GM21447 (cell line): ENCODE measurements at regions not wholly inside any gene's neighbourhood (a gene's known extent, or its start where the extent isn't known, plus 50 kb on each side); places are given as distances from the start of the nearest gene placed in this dataset.
"Not testable (repeated sequence)": the region's sequence is repeated elsewhere in the genome, so short reads cannot be mapped to it uniquely, and the experiment has no call there.

ENCODE experiments used
- ATAC-seq: cut with Tn5 transposase; IDR thresholded peaks from one replicate; pipeline ENCODE4 v1.9.1; 2021; ENCODE audit not compliant: unreplicated experiment

DNA sequence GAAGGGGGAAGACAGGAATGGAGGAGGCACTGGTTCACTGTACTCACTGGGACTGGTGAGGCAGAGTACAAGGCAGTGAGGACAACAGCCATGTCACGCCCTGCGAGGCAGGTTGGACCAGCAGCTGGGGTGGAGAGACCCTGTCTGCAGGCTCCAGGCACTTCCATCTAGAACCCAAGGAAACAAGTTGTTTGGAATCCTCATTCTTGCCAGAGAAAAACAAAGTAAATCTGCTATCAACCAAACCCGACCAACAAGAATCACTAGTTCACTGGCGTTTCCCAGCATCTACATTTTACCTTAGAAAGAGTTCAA lies 98.5 kb upstream of the CDYL start:
- no peak for ATAC-seq

- ATAC-seq: no peak
Measured at GRCh38 chr6:4677011-4677750, 99.0 kb upstream of the CDYL start.

DNA sequence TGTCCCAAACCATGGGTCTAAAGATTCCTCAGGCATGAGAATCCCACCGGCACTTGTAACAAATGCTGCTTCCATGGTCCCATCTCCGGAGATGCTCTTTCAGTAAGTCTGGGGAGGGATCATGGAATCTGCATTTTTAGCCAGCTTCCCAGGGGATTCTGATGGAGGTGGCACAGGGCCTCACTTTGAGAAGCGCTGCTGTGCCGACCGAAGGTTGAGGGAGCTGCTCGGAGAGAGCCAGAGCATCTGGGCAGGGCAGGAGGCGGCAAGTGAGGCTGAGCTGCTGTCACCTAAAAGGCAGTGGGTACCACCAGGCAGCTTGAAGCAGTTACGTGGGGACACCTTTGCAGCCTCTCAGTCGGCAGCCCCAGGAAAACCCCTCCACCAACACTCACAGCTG lies 100.2 kb upstream of the CDYL start:
- ATAC-seq: no peak

- no peak for ATAC-seq
Measured at GRCh38 chr6:4675121-4675520, 101.1 kb upstream of the CDYL start.

DNA sequence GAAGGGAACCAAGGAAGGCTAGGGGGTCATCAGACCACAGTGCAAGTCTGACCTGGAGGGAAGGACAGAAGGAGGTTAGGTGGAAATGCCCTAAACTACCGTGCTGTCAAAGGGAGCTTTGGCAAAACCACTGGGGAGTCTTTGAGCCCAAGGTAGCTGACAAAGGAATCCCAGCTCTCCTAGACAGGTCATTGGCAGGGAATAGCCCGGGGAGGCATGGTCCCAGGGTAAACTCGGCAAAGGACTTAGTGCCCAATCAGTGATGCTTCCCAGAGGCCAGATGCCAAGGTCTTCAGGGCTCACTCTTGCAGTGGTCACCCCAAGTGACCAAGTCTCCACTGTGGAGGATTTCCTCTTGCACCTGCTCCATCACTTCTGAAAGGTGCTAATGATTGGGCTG lies 102.3 kb upstream of the CDYL start:
- no peak for ATAC-seq

- no peak for ATAC-seq
Measured at GRCh38 chr6:4672772-4673171, 103.4 kb upstream of the CDYL start.

DNA sequence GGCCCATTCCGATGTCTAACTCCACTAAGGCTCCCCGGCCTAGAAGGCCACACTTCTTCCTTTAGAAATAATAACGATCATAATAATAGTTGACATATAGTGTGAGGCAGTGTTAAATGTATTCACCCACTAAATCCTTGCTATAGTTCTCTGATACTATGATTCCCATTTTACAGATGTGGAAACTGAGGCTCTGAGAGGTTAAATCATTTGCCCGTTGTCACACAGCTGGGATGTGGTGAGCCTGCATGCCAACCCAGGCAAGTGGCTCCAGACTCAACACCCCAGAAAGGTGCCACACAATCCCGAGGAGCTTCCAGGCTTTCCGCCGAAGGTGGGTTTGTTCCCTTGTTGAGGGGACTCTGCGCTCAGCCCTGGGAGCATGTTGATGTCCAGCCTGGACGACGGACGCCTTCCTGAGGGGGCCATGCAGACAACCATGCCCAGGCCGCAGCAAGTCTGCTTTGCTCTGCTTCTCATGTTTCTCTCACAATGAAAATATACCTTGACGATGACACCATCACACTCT lies 104.6 kb upstream of the CDYL start:
- ATAC-seq: no peak

DNA sequence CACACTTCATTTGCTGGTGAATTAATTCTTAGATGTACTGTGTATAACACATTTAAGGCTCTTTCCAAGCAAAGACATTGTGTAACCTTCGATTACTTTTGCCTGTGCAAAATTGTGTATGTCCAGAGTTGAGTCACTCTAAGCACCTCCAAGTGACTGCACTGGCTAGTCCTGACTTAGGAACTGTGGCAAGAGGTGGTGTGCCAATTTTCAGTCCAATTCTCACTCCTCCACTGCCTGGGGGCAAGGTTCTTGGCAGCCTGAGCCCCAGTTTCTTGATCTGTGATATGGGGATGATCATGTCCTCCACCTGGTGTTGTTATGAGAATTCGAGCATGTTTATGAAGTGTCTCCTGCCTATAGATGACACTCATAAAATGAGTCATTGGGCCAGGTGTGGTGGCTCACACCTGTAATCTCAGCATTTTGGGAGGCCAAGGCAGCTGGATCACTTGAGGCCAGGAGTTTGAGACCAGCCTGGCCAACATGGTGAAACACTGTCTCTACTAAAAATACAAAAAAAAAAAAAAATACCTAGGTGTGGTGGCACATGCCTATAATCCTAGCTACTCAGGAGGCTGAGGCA lies 105.3 kb upstream of the CDYL start:
- no peak for ATAC-seq

DNA sequence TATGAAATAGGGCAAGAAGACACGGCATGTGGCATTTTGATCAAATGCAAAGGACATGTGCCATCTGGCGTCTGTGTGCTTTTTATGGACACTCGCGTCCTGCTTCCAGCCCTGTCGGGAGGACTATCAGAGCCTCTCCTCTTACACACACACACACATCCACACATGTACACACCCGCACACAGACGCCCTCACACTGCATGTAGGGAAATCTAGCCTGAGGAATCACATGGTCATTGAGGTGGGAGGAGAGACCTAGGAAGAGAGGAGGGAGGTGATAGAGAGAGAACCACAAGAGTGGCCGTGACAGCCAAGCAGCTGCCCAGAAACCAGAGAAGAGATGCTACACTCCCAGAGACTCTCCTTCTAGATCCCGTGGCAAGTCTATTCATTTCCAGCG lies 105.9 kb upstream of the CDYL start:
- no peak for ATAC-seq

DNA sequence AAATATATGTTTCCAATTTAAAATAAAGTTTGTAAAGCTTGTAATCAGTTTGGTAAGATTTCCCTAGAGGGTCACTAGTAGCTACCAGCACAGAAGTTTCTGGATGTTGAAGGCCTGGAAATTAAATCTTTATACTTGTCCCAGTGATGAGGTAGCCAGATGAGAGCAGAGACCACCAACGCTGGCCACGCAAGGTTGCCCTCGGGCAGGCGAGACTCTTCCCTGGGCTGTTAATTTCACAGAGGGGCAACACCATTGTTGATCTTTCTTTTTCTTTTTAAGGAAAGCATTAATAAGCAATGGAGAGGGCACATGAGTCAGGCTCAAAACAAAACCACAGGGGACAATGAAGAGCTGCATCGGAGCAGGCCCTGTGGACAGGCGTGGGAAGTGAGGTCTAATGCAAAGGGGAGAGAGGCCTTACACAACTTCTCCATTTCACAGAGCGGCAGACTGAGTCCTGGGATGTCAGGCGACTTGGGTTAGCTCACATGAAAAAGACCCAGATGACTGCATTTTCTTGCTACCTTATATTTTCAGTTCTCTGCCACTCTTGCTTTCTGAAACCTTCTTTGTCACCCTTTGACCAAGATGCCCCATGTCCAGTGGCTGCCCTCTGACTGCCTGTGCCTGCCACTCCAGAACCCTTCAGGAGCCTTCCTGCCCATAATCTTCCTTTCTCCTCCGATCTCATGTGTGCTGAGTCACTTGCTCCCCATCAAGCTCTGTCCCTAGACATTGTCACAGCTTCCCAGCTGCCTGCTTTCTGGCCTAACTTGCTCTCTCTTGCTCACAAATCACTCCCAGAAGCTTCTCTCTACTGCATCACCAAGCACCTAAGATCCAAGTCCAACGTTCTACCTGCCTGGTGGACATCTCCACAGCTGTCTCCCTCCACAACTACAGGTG lies 107.7 kb upstream of the CDYL start:
- ATAC-seq: no peak

DNA sequence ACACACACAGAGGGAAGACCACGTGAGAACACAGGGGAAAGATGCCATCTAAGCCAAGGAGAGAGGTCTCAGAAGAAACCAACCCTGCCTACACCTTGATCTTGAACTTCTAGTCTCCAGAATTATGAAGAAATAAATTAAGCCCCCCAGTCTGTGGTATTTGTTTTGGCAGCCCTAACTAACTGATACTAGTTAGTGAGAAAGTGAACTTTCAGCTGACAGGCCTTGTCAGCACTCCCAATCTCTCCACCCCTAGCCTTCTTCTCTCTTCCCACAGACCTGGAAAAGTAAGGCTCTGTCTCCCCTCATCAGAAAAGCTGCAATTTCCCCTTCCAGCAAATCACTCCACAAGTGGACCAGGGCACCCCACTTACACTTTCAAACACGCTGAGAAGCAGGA lies 108.6 kb upstream of the CDYL start:
- no peak for ATAC-seq

DNA sequence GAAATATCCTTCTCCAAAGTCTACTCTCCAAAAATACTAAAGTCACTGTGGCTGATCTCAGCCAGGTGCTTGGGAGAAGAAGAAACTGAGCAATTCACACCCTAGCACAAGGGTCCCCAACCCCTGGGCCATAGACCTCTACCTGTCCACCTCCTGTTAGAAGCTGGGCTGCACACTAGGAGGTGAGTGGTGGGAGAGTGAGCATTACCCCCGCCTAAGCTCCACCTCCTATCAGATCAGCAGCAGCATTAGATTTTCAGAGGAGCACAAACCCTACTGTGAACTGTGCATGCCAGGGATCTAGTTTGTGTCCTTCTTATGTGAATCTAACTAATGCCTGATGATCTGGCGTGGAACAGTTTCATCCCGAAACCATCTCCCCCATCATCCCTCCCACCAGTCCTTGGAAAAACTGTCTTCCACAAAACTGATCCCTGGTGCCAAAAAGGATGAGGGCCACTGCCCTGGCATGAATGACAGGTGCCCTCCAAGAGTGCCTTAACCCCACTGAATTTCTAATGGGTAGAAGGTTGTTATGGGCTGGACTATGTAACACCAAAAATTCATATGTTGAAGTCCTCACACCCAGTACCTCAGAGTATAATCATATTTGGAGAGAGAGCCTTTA lies 109.2 kb upstream of the CDYL start:
- no peak for ATAC-seq

DNA sequence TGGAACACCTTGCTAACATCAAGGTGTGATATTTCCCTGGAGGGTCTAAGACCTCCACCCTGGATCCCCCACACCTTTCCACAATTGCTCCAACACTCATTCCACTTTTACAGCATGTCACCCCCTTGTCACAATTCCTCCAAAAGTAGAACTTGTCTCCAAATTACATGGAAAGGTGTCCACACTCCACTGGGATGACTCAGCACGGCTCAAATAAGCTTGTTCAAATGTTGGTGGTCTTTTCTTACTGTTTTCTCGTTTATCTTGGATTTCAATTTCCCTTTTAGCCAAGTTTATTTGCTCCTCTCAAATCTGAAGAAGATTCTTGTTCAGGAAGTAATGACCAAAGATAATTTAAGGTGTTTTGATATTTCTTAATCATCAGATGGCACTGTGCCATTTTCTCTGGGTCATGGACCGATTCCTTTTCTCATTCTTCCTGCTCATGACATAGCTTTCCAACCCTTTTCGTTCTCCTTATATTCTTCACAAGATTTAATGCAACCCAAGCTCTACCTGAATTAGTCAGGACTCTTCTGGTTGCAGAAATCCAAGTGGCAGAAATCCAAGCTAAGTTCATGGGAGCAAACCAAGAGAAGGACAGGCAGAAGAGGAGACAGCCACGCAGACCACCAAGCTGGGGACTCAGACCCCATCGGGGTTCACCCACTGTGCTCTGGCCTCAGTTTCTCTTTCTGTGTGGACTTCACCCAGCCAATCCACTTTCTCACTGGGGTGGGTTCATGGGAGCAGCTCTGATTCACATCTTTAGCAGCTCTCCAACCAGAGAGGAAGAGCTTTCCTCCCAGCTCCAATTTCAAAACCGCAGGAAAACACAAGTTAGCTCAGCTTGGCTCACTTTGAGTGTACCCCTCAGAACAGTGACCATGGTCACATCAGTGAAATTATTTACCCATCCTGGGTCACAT lies 110.5 kb upstream of the CDYL start:
- ATAC-seq: no peak

DNA sequence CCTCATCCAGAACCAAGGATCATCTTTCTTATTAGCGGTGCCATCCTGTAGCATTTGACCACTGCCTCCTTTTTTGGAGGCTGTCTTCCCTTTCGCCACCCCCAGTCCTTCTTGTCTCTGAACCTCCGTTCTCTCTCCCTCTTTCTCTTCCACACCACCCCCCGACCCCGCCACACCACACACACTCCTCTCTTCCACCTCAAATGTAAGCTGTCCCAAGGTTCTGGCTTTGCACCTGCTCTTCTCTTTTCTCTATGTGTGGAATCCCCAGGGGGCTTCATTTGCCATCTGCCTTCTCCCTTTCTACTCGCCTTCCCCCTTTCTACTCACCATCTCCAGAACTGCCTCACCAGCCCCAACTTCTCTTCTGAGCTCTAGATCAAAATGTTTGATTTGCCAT lies 111.3 kb upstream of the CDYL start:
- no peak for ATAC-seq

GRCh38 chr6:4664117-4664626 lies 112.0 kb upstream of the CDYL start:
- ATAC-seq: no peak

GRCh38 chr6:4662886-4663285 lies 113.3 kb upstream of the CDYL start:
- no peak for ATAC-seq

DNA sequence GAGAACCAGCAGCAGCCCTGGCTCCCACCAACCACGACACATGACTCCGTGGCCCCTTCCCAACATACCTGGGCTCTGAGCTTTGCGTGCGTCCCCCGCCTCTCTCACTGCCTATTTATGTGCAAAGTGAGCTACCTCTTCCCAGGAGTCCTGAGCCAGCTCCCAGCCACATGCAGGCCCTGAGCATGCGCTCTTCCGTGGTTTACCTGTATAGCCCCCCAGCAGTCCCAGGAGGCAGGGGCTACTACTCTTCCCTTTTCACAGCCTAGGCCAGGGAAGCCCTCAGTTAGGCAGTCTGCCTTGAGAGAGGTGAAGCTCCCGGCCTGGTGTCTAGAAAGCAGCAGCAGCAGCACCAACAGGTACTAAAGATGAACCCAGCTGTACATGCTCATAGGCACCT lies 114.8 kb upstream of the CDYL start:
- no peak for ATAC-seq

DNA sequence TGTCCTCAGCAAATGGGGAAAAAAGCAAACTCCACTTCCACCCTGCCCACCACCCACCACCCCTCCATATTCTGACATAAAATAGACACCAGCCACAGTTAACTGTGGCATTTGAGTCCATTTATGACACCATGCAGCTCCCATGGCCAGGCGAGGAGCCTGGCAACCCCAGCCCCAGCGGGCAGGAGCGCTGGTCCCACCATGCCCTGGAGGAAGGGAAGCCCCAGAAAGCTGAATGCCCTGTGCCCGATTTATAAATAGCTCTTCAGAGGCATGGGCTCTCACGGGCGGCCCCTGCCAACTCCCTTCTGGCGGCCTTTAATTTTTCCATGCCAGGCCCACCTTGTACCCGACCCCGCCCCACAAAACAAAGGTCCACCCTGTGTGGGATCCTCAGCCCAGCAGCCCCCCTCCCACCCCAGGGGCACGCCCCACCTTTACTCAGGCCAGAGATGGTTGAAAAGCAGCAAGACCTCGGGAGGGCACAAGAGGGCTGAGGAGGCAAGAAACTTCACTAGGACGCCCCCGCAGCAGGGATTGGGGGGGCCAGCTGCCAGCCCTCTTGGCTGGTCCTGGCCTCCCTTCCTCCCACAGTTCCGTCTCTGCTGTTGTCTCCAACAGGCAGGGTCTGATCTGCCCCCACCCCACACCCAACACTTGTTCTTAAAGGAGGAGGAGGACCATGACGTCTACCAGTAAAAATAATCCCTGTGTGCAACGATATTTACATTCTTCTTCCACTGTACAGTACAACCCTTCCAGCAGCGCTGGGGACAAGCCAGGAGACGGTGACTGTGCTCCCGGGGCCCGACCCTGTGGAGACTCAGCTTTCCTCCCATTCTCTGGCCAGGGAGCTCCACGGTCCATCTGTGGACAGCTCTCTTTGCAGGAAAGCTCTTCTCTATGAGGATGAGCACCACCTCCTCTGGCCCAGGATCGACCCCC lies 115.6 kb upstream of the CDYL start:
- no peak for ATAC-seq

DNA sequence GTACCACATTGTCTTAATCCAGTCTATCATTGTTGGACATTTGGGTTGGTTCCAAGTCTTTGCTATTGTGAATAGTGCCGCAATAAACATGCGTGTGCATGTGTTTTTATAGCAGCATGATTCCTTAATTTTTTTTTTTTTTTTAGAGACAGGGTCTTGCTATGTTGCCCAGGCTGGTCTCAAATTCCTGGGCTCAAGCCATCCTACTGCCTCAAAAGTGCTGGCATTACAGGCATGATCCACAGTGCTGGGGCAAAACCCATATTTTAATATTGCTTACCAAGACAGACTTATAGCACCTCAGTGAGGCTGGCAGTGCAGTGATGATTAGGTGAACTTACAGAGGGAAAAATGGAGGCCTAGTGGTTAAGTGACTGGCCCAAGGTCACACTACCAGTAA lies 116.5 kb upstream of the CDYL start:
- ATAC-seq: not testable (repeated sequence)
